SK-N-MC (cell line): ENCODE measurements at regions not wholly inside any gene's neighbourhood (a gene's known extent, or its start where the extent isn't known, plus 50 kb on each side); places are given as distances from the start of the nearest gene placed in this dataset.

Source experiments
- EZH2 ChIP-seq: fragments of 200-600 bp; sonication (generic); IDR thresholded peaks from one replicate; pipeline ENCODE4 v1.6.1; 2017; ENCODE audit warnings: antibody characterized with exemption
- POLR2AphosphoS5 ChIP-seq: IDR thresholded peaks from 2 replicates; pipeline ENCODE4 v1.6.1; 2012; ENCODE audit warnings: mild to moderate bottlenecking, low read depth, low read length, borderline replicate concordance

DNA sequence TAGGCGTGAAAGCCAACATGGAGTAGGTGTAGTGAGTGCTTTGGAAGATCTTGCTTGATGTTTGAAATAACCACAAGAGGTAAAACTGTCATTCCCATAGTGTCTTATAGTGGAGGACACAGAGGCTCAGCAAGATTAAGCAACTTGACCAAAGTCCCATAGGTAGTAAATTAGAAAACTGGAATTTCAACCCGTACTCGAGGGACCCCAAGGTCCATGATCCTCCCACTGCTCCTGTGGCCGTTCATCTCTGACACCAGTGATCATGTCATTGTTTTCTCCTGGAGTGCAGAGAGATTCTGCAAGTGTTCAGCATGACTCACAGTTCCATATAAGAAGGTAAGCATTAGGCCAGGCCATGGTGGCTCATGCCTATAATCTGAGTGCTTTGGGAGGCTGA, 126.9 kb downstream of the FGF9 start:
- TF ChIP-seq POLR2AphosphoS5, result no peak
- TF ChIP-seq EZH2, result no peak
